ENCODE measurements at regions not wholly inside any gene's neighbourhood (a gene's known extent, or its start where the extent isn't known, plus 50 kb on each side); places are given as distances from the start of the nearest gene placed in this dataset.

DNA sequence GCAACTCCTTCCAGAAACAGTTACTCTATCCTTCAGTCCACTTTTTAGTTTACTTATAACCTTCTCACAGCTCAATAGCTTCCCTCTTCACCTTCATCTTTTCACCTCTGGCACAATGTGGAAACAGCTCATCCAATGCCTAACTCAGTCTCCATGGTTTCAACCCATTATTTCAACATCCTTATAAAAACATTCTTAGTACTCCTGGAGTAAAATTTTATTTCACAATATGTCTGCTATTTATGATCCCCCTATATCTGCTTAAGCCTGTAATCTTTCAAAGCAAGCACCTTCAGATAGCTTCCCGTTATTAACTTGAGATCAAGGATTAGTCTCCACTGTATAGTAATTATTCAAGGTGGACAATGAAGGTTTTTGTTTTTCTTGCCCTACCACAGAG is 156.3 kb downstream of the GASK1B start:
- H3K4me3 ChIP-seq: no peak overlapping the region
- no peaks in the 10 kb centered on the region for H3K27me3 ChIP-seq
- no peak for DNase-seq
- peak overlapping the region; percentile 49 to 64 for H3K27ac ChIP-seq
- no peak for TF ChIP-seq CTCF (IDR thresholded peaks at IDR 0.05)
- H3K4me1 ChIP-seq: peaks cover 0 to 55% (median 21%) of the 10 kb centered on the region in 4 donors
- intact Hi-C loops (cut with DNase I; ENCODE audit: low total_unique reads): loop anchor here (1.0 kb wide), 1 partner anchor 12 kb away; no protein-coding TSS in a partner anchor
- H3K36me3 ChIP-seq: no peaks in the 10 kb centered on the region
- no peaks in the 10 kb centered on the region for H3K9me3 ChIP-seq

- H3K27ac ChIP-seq: peak overlapping the region; percentile 49 to 64
- H3K9me3 ChIP-seq: no peaks in the 10 kb centered on the region
- H3K4me1 ChIP-seq: peaks cover 0 to 42% (median 13%) of the 10 kb centered on the region in 4 donors
- DNase-seq: no peak
- TF ChIP-seq CTCF (IDR thresholded peaks at IDR 0.05): no peak
- no peak overlapping the region for H3K4me3 ChIP-seq
- H3K36me3 ChIP-seq: no peaks in the 10 kb centered on the region
- H3K27me3 ChIP-seq: no peaks in the 10 kb centered on the region
- intact Hi-C loops (cut with DNase I; ENCODE audit: low total_unique reads): no loop called here
These were observed 157.6 kb downstream of the GASK1B start for GRCh38 chr4:158015241-158015640.

- peaks cover 0 to 37% (median 11%) of the 10 kb centered on the region in 4 donors for H3K4me1 ChIP-seq
- no peaks in the 10 kb centered on the region for H3K9me3 ChIP-seq
- intact Hi-C loops (cut with DNase I; ENCODE audit: low total_unique reads): no loop called here
- TF ChIP-seq CTCF (IDR thresholded peaks at IDR 0.05): no peak
- DNase-seq: no peak
- H3K36me3 ChIP-seq: no peaks in the 10 kb centered on the region
- H3K27ac ChIP-seq: no peak overlapping the region
- no peaks in the 10 kb centered on the region for H3K27me3 ChIP-seq
- no peak overlapping the region for H3K4me3 ChIP-seq
These were observed 159.0 kb downstream of the GASK1B start for GRCh38 chr4:158013858-158014257.

- Histone ChIP-seq H3K27ac (no peak overlapping the region), H3K36me3 (no peaks in the 10 kb centered on the region), H3K4me1 (peaks cover 0 to 45% (median 16%) of the 10 kb centered on the region in 4 donors), H3K27me3 (no peaks in the 10 kb centered on the region), H3K9me3 (no peaks in the 10 kb centered on the region), H3K4me3 (no peak overlapping the region)
- no peak for DNase-seq
- intact Hi-C loops (cut with DNase I; ENCODE audit: low total_unique reads): no loop called here
- TF ChIP-seq CTCF (IDR thresholded peaks at IDR 0.05): no peak
These were observed 162.5 kb downstream of the GASK1B start for GRCh38 chr4:158010361-158010760.

GRCh38 chr4:158008551-158009218 is 164.1 kb downstream of the GASK1B start:
- DNase-seq: no peak

More at GRCh38 chr4:158008551-158009218, 164.1 kb downstream of the GASK1B start:
- Histone ChIP-seq H3K9me3 (no peaks in the 10 kb centered on the region), H3K27me3 (no peaks in the 10 kb centered on the region), H3K4me1 (peaks cover 0 to 37% (median 16%) of the 10 kb centered on the region in 4 donors), H3K4me3 (no peak overlapping the region), H3K27ac (peak overlapping the region; percentile 30 to 41), H3K36me3 (no peaks in the 10 kb centered on the region)
- TF ChIP-seq CTCF (IDR thresholded peaks at IDR 0.05): no peak
- intact Hi-C loops (cut with DNase I; ENCODE audit: low total_unique reads): no loop called here

All from tibial artery (tissue), 4 donors.